PC-3 (cell line): ENCODE measurements at regions not wholly inside any gene's neighbourhood (a gene's known extent, or its start where the extent isn't known, plus 50 kb on each side); places are given as distances from the start of the nearest gene placed in this dataset.

ENCODE experiments used
- ATAC-seq: fragments of 200-7000 bp; cut with Tn5 transposase; 2 replicates; pipeline ENCODE4 v1.9.1; 2020; ENCODE audit warnings: mild to moderate bottlenecking, moderate library complexity
- BruUV-seq: library from RNA; stranded (reverse); fragments of 400-500 nt; replicated peaks from 2 replicates; lab custom pipeline; 2021; lab: Mats Ljungman, UMichigan
- CTCF ChIA-PET: fragments of 300-600 bp; sonication (Branson Sonifier 250); formaldehyde crosslinking; loops from one replicate; lab custom pipeline; 2022; ENCODE audit warnings: antibody characterized with exemption; lab: Charles Lee
- POLR2A ChIA-PET: fragments of 300-600 bp; sonication (Branson Sonifier 250); formaldehyde crosslinking; loops from one replicate; lab custom pipeline; 2022; ENCODE audit warnings: antibody characterized with exemption; ENCODE audit not compliant: unreplicated experiment; lab: Charles Lee
- DNase-seq: peaks from one replicate; pipeline ENCODE4 v3.0.0-alpha.2; 2015
- H2AFZ ChIP-seq: fragments of 300-600 bp; sonication (generic); 2 replicates; pipeline ENCODE4 v1.6.0; 2016; ENCODE audit warnings: antibody characterized with exemption, low read length
- H3F3A ChIP-seq: fragments of 300-600 bp; sonication (generic); one replicate; pipeline ENCODE4 v1.6.0; 2017; ENCODE audit warnings: antibody characterized with exemption, low read length, control low read depth, mild to moderate bottlenecking; ENCODE audit not compliant: unreplicated experiment
- H3K27ac ChIP-seq: fragments of 300-600 bp; sonication (generic); 2 replicates; pipeline ENCODE4 v1.5.1; 2016; ENCODE audit warnings: mild to moderate bottlenecking, low read length
- H3K27me3 ChIP-seq: fragments of 300-600 bp; sonication (generic); 2 replicates; pipeline ENCODE4 v1.6.1; 2016; ENCODE audit warnings: low read length, mixed read lengths
- H3K36me3 ChIP-seq: fragments of 300-600 bp; sonication (generic); 2 replicates; pipeline ENCODE4 v1.6.1; 2016; ENCODE audit warnings: low read depth, mixed run types, low read length, mixed read lengths
- H3K4me1 ChIP-seq: fragments of 300-600 bp; sonication (generic); 2 replicates; pipeline ENCODE4 v1.5.1; 2016; ENCODE audit warnings: low read length; ENCODE audit not compliant: insufficient read depth
- H3K4me2 ChIP-seq: fragments of 300-600 bp; sonication (generic); 2 replicates; pipeline ENCODE4 v1.6.0; 2016; ENCODE audit warnings: low read length
- H3K4me3 ChIP-seq: fragments of 300-600 bp; sonication (generic); 2 replicates; pipeline ENCODE4 v1.5.1; 2016; ENCODE audit warnings: mild to moderate bottlenecking, low read length, mixed read lengths
- H3K79me2 ChIP-seq: fragments of 300-600 bp; sonication (generic); 2 replicates; pipeline ENCODE4 v1.6.1; 2017; ENCODE audit warnings: low read length, mixed read lengths
- H3K9ac ChIP-seq: fragments of 300-600 bp; sonication (generic); 2 replicates; pipeline ENCODE4 v1.6.0; 2016; ENCODE audit warnings: mild to moderate bottlenecking, low read length
- H3K9me2 ChIP-seq: fragments of 300-600 bp; sonication (generic); replicated peaks from 2 replicates; pipeline ENCODE4 v1.6.1; 2016; ENCODE audit warnings: mixed run types, low read length, mixed read lengths
- H3K9me3 ChIP-seq: fragments of 300-600 bp; sonication (generic); 2 replicates; pipeline ENCODE4 v1.6.1; 2016; ENCODE audit warnings: low read length, mixed read lengths
- H4K20me1 ChIP-seq: fragments of 300-600 bp; sonication (generic); 2 replicates; pipeline ENCODE4 v1.6.1; 2016; ENCODE audit warnings: low read length, mixed read lengths
- EZH2 ChIP-seq: fragments of 300-600 bp; sonication (generic); IDR thresholded peaks from one replicate; pipeline ENCODE4 v1.6.1; 2017; ENCODE audit warnings: antibody characterized with exemption, mild to moderate bottlenecking, low read length; ENCODE audit not compliant: unreplicated experiment
- EZH2phosphoT487 ChIP-seq: fragments of 300-600 bp; sonication (generic); IDR thresholded peaks from 2 replicates; pipeline ENCODE4 v1.6.1; 2018; ENCODE audit warnings: mild to moderate bottlenecking, antibody characterized with exemption, low read length, borderline replicate concordance
- intact Hi-C: fragments of 100-400 bp; cut with micrococcal nuclease; formaldehyde crosslinking; loops from 2 replicates; pipeline ENCODE4 v1.9.0; 2023
- TF ChIP-seq, protein P1 (sequence below): fragments of 300-600 bp; sonication (generic); conservative IDR thresholded peaks from 2 replicates; pipeline ENCODE4 v1.5.1; 2017; ENCODE audit warnings: antibody characterized with exemption, low read depth, mild to moderate bottlenecking, low read length

- ChIA-PET POLR2A (no interaction called here), CTCF (no interaction called here)
- Histone ChIP-seq H3K9me3 (no peaks in the 10 kb centered on the region), H3K79me2 (no peaks in the 10 kb centered on the region), H3F3A (no peaks in the 10 kb centered on the region), H3K9me2 (no peaks in the 10 kb centered on the region), H3K4me2 (no peak overlapping the region), H3K27ac (no peak overlapping the region), H3K4me3 (no peak overlapping the region), H3K9ac (no peak overlapping the region), H4K20me1 (no peaks in the 10 kb centered on the region), H3K27me3 (no peaks in the 10 kb centered on the region), H3K4me1 (no peaks in the 10 kb centered on the region), H3K36me3 (no peaks in the 10 kb centered on the region), H2AFZ (no peak overlapping the region)
- intact Hi-C loops = no loop called here
- BruUV-seq = no TSS peak
- DNase-seq (no peak), ATAC-seq (no peak)
- TF ChIP-seq, protein P1, sequence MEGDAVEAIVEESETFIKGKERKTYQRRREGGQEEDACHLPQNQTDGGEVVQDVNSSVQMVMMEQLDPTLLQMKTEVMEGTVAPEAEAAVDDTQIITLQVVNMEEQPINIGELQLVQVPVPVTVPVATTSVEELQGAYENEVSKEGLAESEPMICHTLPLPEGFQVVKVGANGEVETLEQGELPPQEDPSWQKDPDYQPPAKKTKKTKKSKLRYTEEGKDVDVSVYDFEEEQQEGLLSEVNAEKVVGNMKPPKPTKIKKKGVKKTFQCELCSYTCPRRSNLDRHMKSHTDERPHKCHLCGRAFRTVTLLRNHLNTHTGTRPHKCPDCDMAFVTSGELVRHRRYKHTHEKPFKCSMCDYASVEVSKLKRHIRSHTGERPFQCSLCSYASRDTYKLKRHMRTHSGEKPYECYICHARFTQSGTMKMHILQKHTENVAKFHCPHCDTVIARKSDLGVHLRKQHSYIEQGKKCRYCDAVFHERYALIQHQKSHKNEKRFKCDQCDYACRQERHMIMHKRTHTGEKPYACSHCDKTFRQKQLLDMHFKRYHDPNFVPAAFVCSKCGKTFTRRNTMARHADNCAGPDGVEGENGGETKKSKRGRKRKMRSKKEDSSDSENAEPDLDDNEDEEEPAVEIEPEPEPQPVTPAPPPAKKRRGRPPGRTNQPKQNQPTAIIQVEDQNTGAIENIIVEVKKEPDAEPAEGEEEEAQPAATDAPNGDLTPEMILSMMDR = no peak
- no peak for TF ChIP-seq EZH2phosphoT487
- no peak for TF ChIP-seq EZH2
Observed at GRCh38 chr4:43410636-43411035, 518.1 kb downstream of the GRXCR1 start.

- Histone ChIP-seq H2AFZ (no peak overlapping the region), H3K4me2 (no peak overlapping the region), H3K9me3 (no peaks in the 10 kb centered on the region), H3K79me2 (no peaks in the 10 kb centered on the region), H4K20me1 (no peaks in the 10 kb centered on the region), H3K4me3 (no peak overlapping the region), H3K9me2 (no peaks in the 10 kb centered on the region), H3K9ac (no peak overlapping the region), H3K4me1 (no peaks in the 10 kb centered on the region), H3K27me3 (no peaks in the 10 kb centered on the region), H3K36me3 (no peaks in the 10 kb centered on the region), H3K27ac (no peak overlapping the region), H3F3A (no peaks in the 10 kb centered on the region)
- ChIA-PET CTCF (no interaction called here), POLR2A (no interaction called here)
- intact Hi-C loops = no loop called here
- ATAC-seq (no peak), DNase-seq (no peak)
- no TSS peak for BruUV-seq
- no peak for TF ChIP-seq EZH2
- TF ChIP-seq, protein P1 = no peak
- TF ChIP-seq EZH2phosphoT487 = no peak
Observed at GRCh38 chr4:43411226-43411625, 518.7 kb downstream of the GRXCR1 start.

DNA sequence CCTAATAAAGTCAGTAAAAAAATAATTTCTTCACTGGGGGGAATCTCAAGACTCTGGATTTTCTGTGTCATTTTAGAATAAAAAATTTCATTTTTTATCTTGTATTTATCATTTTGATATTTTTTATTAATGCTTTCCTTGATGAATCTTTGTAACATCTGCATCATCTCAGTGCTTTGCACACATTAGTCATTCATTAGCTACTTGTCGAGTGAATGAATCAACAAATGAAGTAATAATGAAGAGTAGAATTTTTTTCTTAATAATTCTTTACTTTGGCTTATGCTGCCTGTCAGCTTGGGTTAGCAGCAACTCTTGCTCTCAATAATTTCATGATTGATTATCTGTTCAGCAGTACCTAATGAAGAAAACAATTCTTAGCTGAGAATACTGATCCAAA, 530.8 kb downstream of the GRXCR1 start:
- no peaks in the 10 kb centered on the region for H3K36me3 ChIP-seq
- no peaks in the 10 kb centered on the region for H3F3A ChIP-seq
- BruUV-seq = no TSS peak
- H3K27ac ChIP-seq = no peak overlapping the region
- intact Hi-C loops = no loop called here
- no peak for TF ChIP-seq EZH2
- no peaks in the 10 kb centered on the region for H3K79me2 ChIP-seq
- no peaks in the 10 kb centered on the region for H3K27me3 ChIP-seq
- no peaks in the 10 kb centered on the region for H4K20me1 ChIP-seq
- POLR2A ChIA-PET = no interaction called here
- H3K9me3 ChIP-seq = no peaks in the 10 kb centered on the region
- no peaks in the 10 kb centered on the region for H3K9me2 ChIP-seq
- no peak overlapping the region for H3K9ac ChIP-seq
- ATAC-seq = no peak
- no peaks in the 10 kb centered on the region for H3K4me1 ChIP-seq
- H3K4me3 ChIP-seq = no peak overlapping the region
- DNase-seq = no peak
- no peak overlapping the region for H3K4me2 ChIP-seq
- no peak overlapping the region for H2AFZ ChIP-seq
- CTCF ChIA-PET = no interaction called here
